Panc1 (cell line): ENCODE measurements at regions not wholly inside any gene's neighbourhood (a gene's known extent, or its start where the extent isn't known, plus 50 kb on each side); places are given as distances from the start of the nearest gene placed in this dataset.

Experiments used
- ATAC-seq: fragments of 200-7000 bp; cut with Tn5 transposase; 2 replicates; pipeline ENCODE4 v1.9.1; 2020; ENCODE audit warnings: mild to moderate bottlenecking, moderate library complexity
- BruUV-seq: library from RNA; stranded (reverse); fragments of 400-500 nt; replicated peaks from 2 replicates; lab custom pipeline; 2021; lab: Mats Ljungman, UMichigan
- CTCF ChIA-PET: fragments of 300-600 bp; sonication (Branson Sonifier 250); formaldehyde crosslinking; loops from one replicate; lab custom pipeline; 2022; ENCODE audit warnings: antibody characterized with exemption; lab: Charles Lee
- POLR2A ChIA-PET: fragments of 300-600 bp; sonication (Branson Sonifier 250); formaldehyde crosslinking; loops from one replicate; lab custom pipeline; 2022; ENCODE audit warnings: antibody characterized with exemption; lab: Charles Lee
- DNase-seq: peaks from one replicate; pipeline ENCODE4 v3.0.0-alpha.2; 2010; ENCODE audit warnings: low read depth, low spot score
- H3K27ac ChIP-seq: 2 replicates; pipeline ENCODE4 v1.5.1; 2011; ENCODE audit warnings: mild to moderate bottlenecking, low read length, inconsistent platforms
- H3K27me3 ChIP-seq: fragments of 200-500 bp; sonication (Bioruptor generic); 2 replicates; pipeline ENCODE4 v1.6.0; 2014; ENCODE audit warnings: low read length, inconsistent platforms; ENCODE audit not compliant: control insufficient read depth, insufficient read depth
- H3K36me3 ChIP-seq: fragments of 200-500 bp; sonication (Bioruptor generic); 2 replicates; pipeline ENCODE4 v1.5.1; 2014; ENCODE audit warnings: inconsistent platforms, mild to moderate bottlenecking, low read length, moderate library complexity; ENCODE audit not compliant: control insufficient read depth, insufficient read depth
- H3K4me1 ChIP-seq: 2 replicates; pipeline ENCODE4 v1.5.1; 2011; ENCODE audit warnings: inconsistent platforms, mild to moderate bottlenecking, low read length, moderate library complexity; ENCODE audit not compliant: control insufficient read depth, insufficient read depth
- H3K4me3 ChIP-seq, 2 experiments: 2 replicates each; pipeline ENCODE4 v1.5.1; 2011 to 2012; ENCODE audit warnings: low read depth in 2 of 2, low read length in 2 of 2, mild to moderate bottlenecking in 2 of 2, inconsistent platforms in 1 of 2, moderate library complexity in 1 of 2
- H3K9me3 ChIP-seq: fragments of 200-500 bp; sonication (Bioruptor generic); 2 replicates; pipeline ENCODE4 v1.5.1; 2014; ENCODE audit warnings: low read depth, mild to moderate bottlenecking, inconsistent platforms, low read length, moderate library complexity; ENCODE audit not compliant: control insufficient read depth, insufficient read depth
- POLR2AphosphoS5 ChIP-seq: IDR thresholded peaks from 2 replicates; pipeline ENCODE4 v1.6.1; 2012; ENCODE audit warnings: mild to moderate bottlenecking, low read depth, low read length, moderate library complexity
- REST ChIP-seq, 2 experiments: IDR thresholded peaks; 2 replicates each; pipeline ENCODE4 v1.6.1; 2011 to 2012; ENCODE audit warnings: low read depth in 2 of 2, control low read depth in 1 of 2, low read length in 1 of 2, mild to moderate bottlenecking in 1 of 2, moderate library complexity in 1 of 2; ENCODE audit not compliant: insufficient read depth in 1 of 2
- SIN3A ChIP-seq: IDR thresholded peaks from 2 replicates; pipeline ENCODE4 v1.6.1; 2012; ENCODE audit warnings: low read depth, mild to moderate bottlenecking, low read length, moderate library complexity, borderline replicate concordance; ENCODE audit not compliant: insufficient read depth
- TCF7L2 ChIP-seq: IDR thresholded peaks from 2 replicates; pipeline ENCODE4 v1.6.1; 2011; ENCODE audit warnings: mild to moderate bottlenecking, low read depth, low read length, inconsistent platforms
- in situ Hi-C: cut with HindIII; loops from 2 replicates; pipeline ENCODE4 v1.10.0; 2016; ENCODE audit warnings: low sequenced_read_pairs, low pct_unique_long_range_greater_than_20kb
- intact Hi-C: fragments of 100-400 bp; cut with micrococcal nuclease; formaldehyde crosslinking; loops from one replicate; pipeline ENCODE4 v1.10.0; 2022; ENCODE audit not compliant: unreplicated experiment
- TF ChIP-seq, protein P1 (sequence below): fragments of 450-650 bp; IDR thresholded peaks from 2 replicates; pipeline ENCODE4 v1.5.1; 2017; ENCODE audit warnings: mild to moderate bottlenecking

DNA sequence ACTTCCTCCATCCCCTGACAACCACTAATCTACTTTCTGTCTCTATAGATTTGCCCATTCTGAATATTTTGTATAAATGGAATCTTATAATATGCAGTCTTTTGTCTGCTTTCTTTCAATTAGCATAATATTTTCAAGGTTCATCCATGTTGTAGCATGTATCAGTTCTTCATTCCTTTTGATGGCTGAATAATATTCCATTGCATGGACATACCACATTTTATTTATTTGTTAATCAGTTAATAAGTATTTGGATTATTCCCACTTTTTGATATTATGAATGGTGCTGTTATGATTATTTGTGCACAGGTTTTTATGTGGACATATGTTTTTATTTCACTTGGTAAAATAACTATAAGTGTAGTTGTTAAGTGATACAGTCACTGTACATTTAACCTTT lies 155.1 kb upstream of the WSCD2 start:
- BruUV-seq = no TSS peak
- Histone ChIP-seq H3K36me3 (no peaks in the 10 kb centered on the region), H3K4me1 (no peaks in the 10 kb centered on the region), H3K4me3 (no peak overlapping the region), H3K9me3 (no peaks in the 10 kb centered on the region), H3K27me3 (peaks cover 1% of the 10 kb centered on the region; the same call in 1 of the 2 replicates), H3K27ac (no peak overlapping the region)
- intact Hi-C loops = no loop called here
- POLR2A ChIA-PET = no interaction called here
- in situ Hi-C loops = no loop called here
- CTCF ChIA-PET = no interaction called here
- DNase-seq (no peak), ATAC-seq (no peak)
- TF ChIP-seq SIN3A (no peak), TCF7L2 (no peak), REST (IDR thresholded peaks at IDR 0.05; ENCODE audit: insufficient read depth in 1 of 2, low read depth in 2 of 2, low read length in 1 of 2) (no peak), POLR2AphosphoS5 (no peak)
- TF ChIP-seq, protein P1, sequence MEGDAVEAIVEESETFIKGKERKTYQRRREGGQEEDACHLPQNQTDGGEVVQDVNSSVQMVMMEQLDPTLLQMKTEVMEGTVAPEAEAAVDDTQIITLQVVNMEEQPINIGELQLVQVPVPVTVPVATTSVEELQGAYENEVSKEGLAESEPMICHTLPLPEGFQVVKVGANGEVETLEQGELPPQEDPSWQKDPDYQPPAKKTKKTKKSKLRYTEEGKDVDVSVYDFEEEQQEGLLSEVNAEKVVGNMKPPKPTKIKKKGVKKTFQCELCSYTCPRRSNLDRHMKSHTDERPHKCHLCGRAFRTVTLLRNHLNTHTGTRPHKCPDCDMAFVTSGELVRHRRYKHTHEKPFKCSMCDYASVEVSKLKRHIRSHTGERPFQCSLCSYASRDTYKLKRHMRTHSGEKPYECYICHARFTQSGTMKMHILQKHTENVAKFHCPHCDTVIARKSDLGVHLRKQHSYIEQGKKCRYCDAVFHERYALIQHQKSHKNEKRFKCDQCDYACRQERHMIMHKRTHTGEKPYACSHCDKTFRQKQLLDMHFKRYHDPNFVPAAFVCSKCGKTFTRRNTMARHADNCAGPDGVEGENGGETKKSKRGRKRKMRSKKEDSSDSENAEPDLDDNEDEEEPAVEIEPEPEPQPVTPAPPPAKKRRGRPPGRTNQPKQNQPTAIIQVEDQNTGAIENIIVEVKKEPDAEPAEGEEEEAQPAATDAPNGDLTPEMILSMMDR = no peak

GRCh38 chr12:107976331-107976730 lies 152.8 kb upstream of the WSCD2 start:
- in situ Hi-C loops = no loop called here

More at GRCh38 chr12:107976331-107976730, 152.8 kb upstream of the WSCD2 start:
- CTCF ChIA-PET = no interaction called here
- H3K27ac ChIP-seq = no peak overlapping the region
- H3K4me1 ChIP-seq = no peaks in the 10 kb centered on the region
- no peak for ATAC-seq
- BruUV-seq = no TSS peak
- H3K9me3 ChIP-seq = no peaks in the 10 kb centered on the region
- no peaks in the 10 kb centered on the region for H3K36me3 ChIP-seq
- peaks cover 3% of the 10 kb centered on the region; the same call in 1 of the 2 replicates for H3K27me3 ChIP-seq
- TF ChIP-seq, protein P1 = no peak
- TF ChIP-seq POLR2AphosphoS5 (no peak), REST (IDR thresholded peaks at IDR 0.05; ENCODE audit: insufficient read depth in 1 of 2, low read depth in 2 of 2, low read length in 1 of 2) (no peak), TCF7L2 (no peak), SIN3A (no peak)
- no peak overlapping the region for H3K4me3 ChIP-seq
- POLR2A ChIA-PET = no interaction called here
- intact Hi-C loops = no loop called here
- no peak for DNase-seq
